ENCODE measurements at regions not wholly inside any gene's neighbourhood (a gene's known extent, or its start where the extent isn't known, plus 50 kb on each side); places are given as distances from the start of the nearest gene placed in this dataset.

- TF ChIP-seq SMC3 (conservative IDR thresholded peaks at IDR 0.05; ENCODE audit: poor library complexity) (no peak), RAD21 (conservative IDR thresholded peaks at IDR 0.05) (no peak), EZH2 (IDR thresholded peaks at IDR 0.05; ENCODE audit: borderline replicate concordance, insufficient read depth, low read length, poor library complexity, severe bottlenecking) (no peak), TAF1 (IDR thresholded peaks at IDR 0.05; ENCODE audit: low read depth) (no peak)
Measured at GRCh38 chr19:30704771-30705330, 332.7 kb downstream of the ZNF536 start (continued).

- Histone ChIP-seq H4K20me1 (ENCODE audit: insufficient read depth) (no peaks in the 10 kb centered on the region), H3K36me3 (ENCODE audit: insufficient read depth, low read length) (no peaks in the 10 kb centered on the region), H3K9me2 (ENCODE audit: insufficient read depth, low read length) (no peaks in the 10 kb centered on the region), H2AFZ (ENCODE audit: low read depth, low read length) (no peak overlapping the region), H3K4me3 (ENCODE audit: low read length) (no peak overlapping the region), H3K79me2 (replicated peaks; ENCODE audit: insufficient read depth, low read length) (no peaks in the 10 kb centered on the region), H3F3A (ENCODE audit: insufficient read depth, low read length, poor library complexity, severe bottlenecking) (no peaks in the 10 kb centered on the region), H3K27ac (ENCODE audit: low read length) (no peak overlapping the region), H3K27me3 (ENCODE audit: insufficient read depth, low read depth, low read length) (no peaks in the 10 kb centered on the region), H3K9me3 (ENCODE audit: low read length) (no peaks in the 10 kb centered on the region), H3K9ac (ENCODE audit: low read length) (no peak overlapping the region), H3K4me2 (ENCODE audit: low read length) (no peak overlapping the region)
- no peak for TF ChIP-seq MXI1 (conservative IDR thresholded peaks at IDR 0.05; ENCODE audit: poor library complexity, severe bottlenecking)
- peak; percentile 27 for TF ChIP-seq EP300 (conservative IDR thresholded peaks at IDR 0.05; ENCODE audit: poor library complexity, severe bottlenecking)
Measured at GRCh38 chr19:30703645-30704044, 331.5 kb downstream of the ZNF536 start.

GRCh38 chr19:30701178-30701577 is 329.0 kb downstream of the ZNF536 start:
- Histone ChIP-seq H3K79me2 (replicated peaks; ENCODE audit: insufficient read depth, low read length) (no peaks in the 10 kb centered on the region), H4K20me1 (ENCODE audit: insufficient read depth) (no peaks in the 10 kb centered on the region), H3F3A (ENCODE audit: insufficient read depth, low read length, poor library complexity, severe bottlenecking) (no peaks in the 10 kb centered on the region), H3K27me3 (ENCODE audit: insufficient read depth, low read depth, low read length) (no peaks in the 10 kb centered on the region), H3K4me3 (ENCODE audit: low read length) (no peak overlapping the region), H3K9ac (ENCODE audit: low read length) (no peak overlapping the region), H2AFZ (ENCODE audit: low read depth, low read length) (no peak overlapping the region), H3K9me2 (ENCODE audit: insufficient read depth, low read length) (no peaks in the 10 kb centered on the region), H3K36me3 (ENCODE audit: insufficient read depth, low read length) (no peaks in the 10 kb centered on the region), H3K4me2 (ENCODE audit: low read length) (no peak overlapping the region), H3K9me3 (ENCODE audit: low read length) (no peaks in the 10 kb centered on the region), H3K27ac (ENCODE audit: low read length) (no peak overlapping the region)
- TF ChIP-seq EZH2 (IDR thresholded peaks at IDR 0.05; ENCODE audit: borderline replicate concordance, insufficient read depth, low read length, poor library complexity, severe bottlenecking), result no peak
- no peak for TF ChIP-seq CTCF (IDR thresholded peaks at IDR 0.05; ENCODE audit: poor library complexity, severe bottlenecking)
- no peak for TF ChIP-seq SMC3 (conservative IDR thresholded peaks at IDR 0.05; ENCODE audit: poor library complexity)
- no peak for TF ChIP-seq TAF1 (IDR thresholded peaks at IDR 0.05; ENCODE audit: low read depth)
- no peak for TF ChIP-seq REST (IDR thresholded peaks at IDR 0.05; ENCODE audit: borderline replicate concordance)
- TF ChIP-seq EP300 (conservative IDR thresholded peaks at IDR 0.05; ENCODE audit: poor library complexity, severe bottlenecking), result no peak
- no peak for TF ChIP-seq MXI1 (conservative IDR thresholded peaks at IDR 0.05; ENCODE audit: poor library complexity, severe bottlenecking)

Measured in neural cell (in vitro differentiated cells).